ENCODE measurements at regions not wholly inside any gene's neighbourhood (a gene's known extent, or its start where the extent isn't known, plus 50 kb on each side); places are given as distances from the start of the nearest gene placed in this dataset.
A peak's percentile ranks its signal among the peaks of the same experiment; 100 is the strongest.
"Not testable (repeated sequence)": the region's sequence is repeated elsewhere in the genome, so short reads cannot be mapped to it uniquely, and the experiment has no call there.

GRCh38 chr6:4725136-4725760, 51.0 kb upstream of the CDYL start:
- H3K36me3 ChIP-seq (ENCODE audit: control insufficient read depth in 1 of 2, insufficient read depth in 2 of 2, low read length in 2 of 2); H2BK12ac ChIP-seq (ENCODE audit: low read length); H3K9me3 ChIP-seq (ENCODE audit: insufficient read depth, low read depth, low read length); H3K18ac ChIP-seq (ENCODE audit: low read length); H2BK5ac ChIP-seq (ENCODE audit: low read depth, low read length, poor library complexity); DNase-seq; H3K4ac ChIP-seq (ENCODE audit: low read depth, low read length); H2BK120ac ChIP-seq (ENCODE audit: insufficient read depth, low read length, poor library complexity); H2AFZ ChIP-seq (ENCODE audit: insufficient read depth, low read length, poor library complexity); H3K4me2 ChIP-seq (ENCODE audit: low read length); H4K12ac ChIP-seq (ENCODE audit: low read depth, low read length); H3K4me3 ChIP-seq (ENCODE audit: low read depth, low read length); H4K91ac ChIP-seq (ENCODE audit: low read depth, low read length); H3K27ac ChIP-seq (ENCODE audit: low read depth, low read length); H3K14ac ChIP-seq (ENCODE audit: low read length); H4K8ac ChIP-seq (ENCODE audit: low read depth, low read length); H2AK5ac ChIP-seq (ENCODE audit: low read length); H3K27me3 ChIP-seq (ENCODE audit: insufficient read depth, low read length); H3K9ac ChIP-seq (ENCODE audit: low read length); H3K23ac ChIP-seq (ENCODE audit: low read length); H3K79me2 ChIP-seq (ENCODE audit: control insufficient read depth, insufficient read depth, low read length, poor library complexity); H3K79me1 ChIP-seq (ENCODE audit: low read length): not testable (repeated sequence)
- peaks cover 9 to 10% of the 10 kb centered on the region in 2 experiments for H3K4me1 ChIP-seq (ENCODE audit: control insufficient read depth in 1 of 2, insufficient read depth in 2 of 2, low read length in 2 of 2)
- no CpG with 5 or more reads among the region's 36 CpGs for WGBS (ENCODE audit: extremely low coverage, insufficient coverage, insufficient read length)

GRCh38 chr6:4724727-4725126, 51.5 kb upstream of the CDYL start:
- not testable (repeated sequence) for H3K9ac ChIP-seq (ENCODE audit: low read length)

DNA sequence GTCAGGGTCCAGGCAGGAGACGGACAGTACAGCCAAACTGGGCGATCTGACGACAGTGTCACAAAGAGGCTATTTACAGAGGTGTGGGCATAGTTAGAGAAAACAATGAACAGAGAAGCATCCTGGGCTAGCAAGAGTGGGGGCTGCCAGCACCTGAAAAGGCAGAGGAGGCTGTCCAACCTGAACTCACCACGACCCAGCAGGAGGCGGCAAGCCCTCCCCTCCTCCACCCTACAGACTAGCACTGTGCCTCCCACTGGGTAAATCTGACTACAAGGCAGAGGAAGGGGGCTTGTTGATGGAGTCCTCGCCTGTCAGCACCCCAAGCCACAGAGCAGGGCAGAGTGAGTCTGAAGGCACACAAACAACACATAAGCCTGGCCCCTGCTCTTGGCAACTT, 52.8 kb upstream of the CDYL start:
- no peak overlapping the region for H4K12ac ChIP-seq (ENCODE audit: low read depth, low read length)
- no CpG with 5 or more reads among the region's 6 CpGs for WGBS (ENCODE audit: extremely low coverage, insufficient coverage, insufficient read length)
- no peaks in the 10 kb centered on the region for H3K79me1 ChIP-seq (ENCODE audit: low read length)
- H2BK120ac ChIP-seq (ENCODE audit: insufficient read depth, low read length, poor library complexity) = no peak overlapping the region
- H3K27ac ChIP-seq (ENCODE audit: low read depth, low read length) = no peak overlapping the region
- no peak overlapping the region for H2AFZ ChIP-seq (ENCODE audit: insufficient read depth, low read length, poor library complexity)
- no peak for DNase-seq
- no peak overlapping the region for H3K9ac ChIP-seq (ENCODE audit: low read length)
- no peak overlapping the region for H2AK5ac ChIP-seq (ENCODE audit: low read length)
- H3K14ac ChIP-seq (ENCODE audit: low read length) = no peak overlapping the region
- no peak overlapping the region for H3K23ac ChIP-seq (ENCODE audit: low read length)
- H4K91ac ChIP-seq (ENCODE audit: low read depth, low read length) = no peak overlapping the region
- peak overlapping the region; percentile 29 for H3K18ac ChIP-seq (ENCODE audit: low read length)
- H3K9me3 ChIP-seq (ENCODE audit: insufficient read depth, low read depth, low read length) = peaks cover 1% of the 10 kb centered on the region
- H4K8ac ChIP-seq (ENCODE audit: low read depth, low read length) = no peak overlapping the region
- no peaks in the 10 kb centered on the region for H3K79me2 ChIP-seq (ENCODE audit: control insufficient read depth, insufficient read depth, low read length, poor library complexity)
- no peak overlapping the region for H3K4me3 ChIP-seq (ENCODE audit: low read depth, low read length)
- H2BK5ac ChIP-seq (ENCODE audit: low read depth, low read length, poor library complexity) = no peak overlapping the region
- peaks cover 9 to 10% of the 10 kb centered on the region in 2 experiments for H3K4me1 ChIP-seq (ENCODE audit: control insufficient read depth in 1 of 2, insufficient read depth in 2 of 2, low read length in 2 of 2)
- no peak overlapping the region for H3K4ac ChIP-seq (ENCODE audit: low read depth, low read length)
- peak overlapping the region; percentile 62 for H2BK12ac ChIP-seq (ENCODE audit: low read length)
- H3K4me2 ChIP-seq (ENCODE audit: low read length) = no peak overlapping the region
- H3K27me3 ChIP-seq (ENCODE audit: insufficient read depth, low read length) = no peaks in the 10 kb centered on the region
- no peaks in the 10 kb centered on the region for H3K36me3 ChIP-seq (ENCODE audit: control insufficient read depth in 1 of 2, insufficient read depth in 2 of 2, low read length in 2 of 2)

More at GRCh38 chr6:4724727-4725126, 51.5 kb upstream of the CDYL start:
- WGBS (ENCODE audit: extremely low coverage, insufficient coverage, insufficient read length) = no CpG with 5 or more reads among the region's 7 CpGs
- H3K27me3 ChIP-seq (ENCODE audit: insufficient read depth, low read length); H3K4ac ChIP-seq (ENCODE audit: low read depth, low read length); H3K23ac ChIP-seq (ENCODE audit: low read length); H3K4me3 ChIP-seq (ENCODE audit: low read depth, low read length); H4K91ac ChIP-seq (ENCODE audit: low read depth, low read length); H2AFZ ChIP-seq (ENCODE audit: insufficient read depth, low read length, poor library complexity); H3K36me3 ChIP-seq (ENCODE audit: control insufficient read depth in 1 of 2, insufficient read depth in 2 of 2, low read length in 2 of 2); H3K79me2 ChIP-seq (ENCODE audit: control insufficient read depth, insufficient read depth, low read length, poor library complexity); H4K8ac ChIP-seq (ENCODE audit: low read depth, low read length); DNase-seq; H3K14ac ChIP-seq (ENCODE audit: low read length); H4K12ac ChIP-seq (ENCODE audit: low read depth, low read length); H3K18ac ChIP-seq (ENCODE audit: low read length); H3K27ac ChIP-seq (ENCODE audit: low read depth, low read length); H2AK5ac ChIP-seq (ENCODE audit: low read length); H3K4me2 ChIP-seq (ENCODE audit: low read length); H2BK12ac ChIP-seq (ENCODE audit: low read length); H2BK5ac ChIP-seq (ENCODE audit: low read depth, low read length, poor library complexity); H3K9me3 ChIP-seq (ENCODE audit: insufficient read depth, low read depth, low read length); H3K79me1 ChIP-seq (ENCODE audit: low read length); H2BK120ac ChIP-seq (ENCODE audit: insufficient read depth, low read length, poor library complexity): not testable (repeated sequence)
- peaks cover 9 to 10% of the 10 kb centered on the region in 2 experiments for H3K4me1 ChIP-seq (ENCODE audit: control insufficient read depth in 1 of 2, insufficient read depth in 2 of 2, low read length in 2 of 2)

GRCh38 chr6:4721368-4721767, 54.8 kb upstream of the CDYL start:
- H3K14ac ChIP-seq (ENCODE audit: low read length); H4K12ac ChIP-seq (ENCODE audit: low read depth, low read length); H3K9ac ChIP-seq (ENCODE audit: low read length); H4K8ac ChIP-seq (ENCODE audit: low read depth, low read length); H3K4me1 ChIP-seq (ENCODE audit: control insufficient read depth in 1 of 2, insufficient read depth in 2 of 2, low read length in 2 of 2); DNase-seq; H3K27me3 ChIP-seq (ENCODE audit: insufficient read depth, low read length); H3K79me1 ChIP-seq (ENCODE audit: low read length); H2BK12ac ChIP-seq (ENCODE audit: low read length); H3K4ac ChIP-seq (ENCODE audit: low read depth, low read length); H3K36me3 ChIP-seq (ENCODE audit: control insufficient read depth in 1 of 2, insufficient read depth in 2 of 2, low read length in 2 of 2); H2AK5ac ChIP-seq (ENCODE audit: low read length); H3K27ac ChIP-seq (ENCODE audit: low read depth, low read length); H2AFZ ChIP-seq (ENCODE audit: insufficient read depth, low read length, poor library complexity); H2BK120ac ChIP-seq (ENCODE audit: insufficient read depth, low read length, poor library complexity); H3K4me2 ChIP-seq (ENCODE audit: low read length); H3K23ac ChIP-seq (ENCODE audit: low read length); H3K9me3 ChIP-seq (ENCODE audit: insufficient read depth, low read depth, low read length); H2BK5ac ChIP-seq (ENCODE audit: low read depth, low read length, poor library complexity); H4K91ac ChIP-seq (ENCODE audit: low read depth, low read length); H3K79me2 ChIP-seq (ENCODE audit: control insufficient read depth, insufficient read depth, low read length, poor library complexity); H3K18ac ChIP-seq (ENCODE audit: low read length); H3K4me3 ChIP-seq (ENCODE audit: low read depth, low read length): not testable (repeated sequence)
- no CpG with 5 or more reads among the region's 4 CpGs for WGBS (ENCODE audit: extremely low coverage, insufficient coverage, insufficient read length)
